ENCODE measurements at regions not wholly inside any gene's neighbourhood (a gene's known extent, or its start where the extent isn't known, plus 50 kb on each side); places are given as distances from the start of the nearest gene placed in this dataset.
"Not testable (repeated sequence)": the region's sequence is repeated elsewhere in the genome, so short reads cannot be mapped to it uniquely, and the experiment has no call there.

- TF ChIP-seq CHD7 (IDR thresholded peaks at IDR 0.05; ENCODE audit: low read depth, low read length) (no peak), SRSF3 (IDR thresholded peaks at IDR 0.05; ENCODE audit: insufficient read depth, low read length) (no peak), ZNF224 (CRISPR knock-in tag; IDR thresholded peaks at IDR 0.05) (no peak), ZNF133 (CRISPR knock-in tag; IDR thresholded peaks at IDR 0.05) (no peak), RBM17 (IDR thresholded peaks at IDR 0.05; ENCODE audit: borderline replicate concordance, low read depth, low read length) (no peak), ZNF764 (CRISPR knock-in tag; IDR thresholded peaks at IDR 0.05; ENCODE audit: low read depth) (no peak), GMEB1 (CRISPR knock-in tag; IDR thresholded peaks at IDR 0.05) (no peak)
- TF ChIP-seq, protein P1, sequence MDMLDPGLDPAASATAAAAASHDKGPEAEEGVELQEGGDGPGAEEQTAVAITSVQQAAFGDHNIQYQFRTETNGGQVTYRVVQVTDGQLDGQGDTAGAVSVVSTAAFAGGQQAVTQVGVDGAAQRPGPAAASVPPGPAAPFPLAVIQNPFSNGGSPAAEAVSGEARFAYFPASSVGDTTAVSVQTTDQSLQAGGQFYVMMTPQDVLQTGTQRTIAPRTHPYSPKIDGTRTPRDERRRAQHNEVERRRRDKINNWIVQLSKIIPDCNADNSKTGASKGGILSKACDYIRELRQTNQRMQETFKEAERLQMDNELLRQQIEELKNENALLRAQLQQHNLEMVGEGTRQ (CRISPR knock-in tag; IDR thresholded peaks at IDR 0.05): peak; percentile 59
Observed at GRCh38 chr16:29237971-29238370, 168.5 kb downstream of the NPIPB11 start (continued).

DNA sequence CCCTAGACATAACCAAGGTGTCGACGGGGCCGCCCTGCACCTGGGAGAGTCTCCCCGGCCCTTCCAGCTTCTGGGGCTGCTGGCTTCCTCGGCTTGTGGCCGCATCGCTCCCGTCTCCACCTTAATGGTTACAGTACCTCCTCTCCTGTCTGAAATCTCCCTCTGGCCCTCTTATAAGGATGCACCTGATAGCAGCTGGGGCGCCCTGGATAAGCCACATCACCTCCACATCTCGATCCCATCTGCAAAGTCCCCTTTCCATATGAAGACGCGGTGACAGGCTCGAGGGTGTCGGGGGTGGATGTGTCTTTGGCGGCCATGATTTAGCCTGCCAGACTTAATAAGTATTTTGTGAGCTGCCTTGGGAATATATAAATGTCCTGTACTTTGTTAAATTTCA lies 169.0 kb downstream of the NPIPB11 start:
- CTCF ChIA-PET (ENCODE audit: low intra/inter-chr PET ratio): not testable (repeated sequence)

More for the DNA sequence above, 169.0 kb downstream of the NPIPB11 start:
- DNase-seq (ENCODE audit: extremely low read depth in 1 of 4, low spot score in 3 of 4); H3K79me2 ChIP-seq (ENCODE audit: control insufficient read depth, insufficient read depth, low read length); H2AFZ ChIP-seq (ENCODE audit: low read depth, low read length); H3K9me1 ChIP-seq (ENCODE audit: control insufficient read depth, insufficient read depth, low read length); H3K9me3 ChIP-seq (replicated peaks; ENCODE audit: control insufficient read depth, insufficient read depth, low read depth, low read length); H3K4me2 ChIP-seq (ENCODE audit: insufficient read depth, low read length); intact Hi-C loops (cut with micrococcal nuclease); BruUV-seq (replicated peaks); H3K9ac ChIP-seq (ENCODE audit: insufficient read depth in 1 of 2, low read depth in 2 of 2, low read length in 2 of 2); H3K4me1 ChIP-seq (replicated peaks in 1 of 2; ENCODE audit: control insufficient read depth in 2 of 2, insufficient read depth in 2 of 2, low read length in 2 of 2); H4K20me1 ChIP-seq (replicated peaks; ENCODE audit: control insufficient read depth, insufficient read depth, low read length); H3K36me3 ChIP-seq (ENCODE audit: control insufficient read depth, insufficient read depth, low read length); FAIRE-seq; H3K27ac ChIP-seq (ENCODE audit: extremely low read depth, low read depth, low read length); H3K4me3 ChIP-seq; POLR2A ChIA-PET; ATAC-seq; in situ Hi-C loops (cut with MboI): not testable (repeated sequence)
- WGBS (ENCODE audit: insufficient coverage, low coverage, missing lambda C conversion rate): 6% methylated on average over 11 of the region's 15 CpGs
- peaks cover 0 to 37% of the 10 kb centered on the region in 2 experiments; a peak in 3 of 5 replicates for H3K27me3 ChIP-seq (ENCODE audit: control insufficient read depth in 2 of 2, insufficient read depth in 2 of 2, low read length in 2 of 2)

Measured in K562 (cell line).